ENCODE measurements at regions not wholly inside any gene's neighbourhood (a gene's known extent, or its start where the extent isn't known, plus 50 kb on each side); places are given as distances from the start of the nearest gene placed in this dataset.
"Not testable (repeated sequence)": the region's sequence is repeated elsewhere in the genome, so short reads cannot be mapped to it uniquely, and the experiment has no call there.

DNA sequence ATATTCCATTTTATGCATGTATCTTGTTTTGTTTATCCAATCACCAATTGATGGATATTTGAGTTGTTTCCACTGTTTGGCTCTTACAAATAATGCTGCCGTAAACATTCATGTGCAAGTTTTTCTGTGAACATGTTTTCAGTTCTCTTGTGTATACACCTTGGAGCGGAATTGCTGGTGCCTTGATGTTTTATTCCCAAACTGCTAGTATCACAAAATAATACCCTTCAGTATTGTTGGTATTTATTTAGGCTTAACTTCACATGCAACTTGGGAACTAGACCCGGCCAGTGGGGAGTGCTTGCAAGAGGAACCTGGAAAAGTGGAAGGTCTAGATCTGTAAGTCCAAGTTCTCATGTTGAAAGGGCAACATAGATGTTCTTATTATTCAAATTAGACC is 115.9 kb downstream of the CRYAA start:
- Histone ChIP-seq H3K9me3 (ENCODE audit: control extremely low read depth in 1 of 3, control insufficient read depth in 2 of 3, insufficient read depth in 1 of 3, low read length in 2 of 3) (peaks cover 0 to 5% (median 0%) of the 10 kb centered on the region in 3 donors), H3K79me2 (ENCODE audit: control insufficient read depth, insufficient read depth, low read length) (no peaks in the 10 kb centered on the region), H3K27me3 (replicated peaks in 1 of 4; ENCODE audit: control extremely low read depth in 1 of 4, control insufficient read depth in 3 of 4, insufficient read depth in 4 of 4, low read length in 3 of 4) (no peaks in the 10 kb centered on the region), H3K4me1 (ENCODE audit: control insufficient read depth in 2 of 2, insufficient read depth in 2 of 2, low read length in 2 of 2) (peaks cover 0 to under 1% of the 10 kb centered on the region in 2 donors), H3K9ac (ENCODE audit: low read length) (no peak overlapping the region), H4K20me1 (ENCODE audit: control insufficient read depth, insufficient read depth, low read length, poor library complexity, severe bottlenecking) (no peaks in the 10 kb centered on the region), H3K27ac (ENCODE audit: low read length in 2 of 2) (no peak overlapping the region), H3K36me3 (replicated peaks in 1 of 2; ENCODE audit: control extremely low read depth in 1 of 2, control insufficient read depth in 1 of 2, extremely low read depth in 1 of 2, insufficient read depth in 2 of 2, low read length in 1 of 2) (no peaks in the 10 kb centered on the region), H2AFZ (ENCODE audit: insufficient read depth, low read depth, low read length, poor library complexity, severe bottlenecking) (no peak overlapping the region), H3K4me3 (ENCODE audit: control extremely low read depth in 1 of 5, extremely low read depth in 1 of 5, insufficient read depth in 1 of 5, low read depth in 2 of 5, low read length in 4 of 5) (no peak overlapping the region), H3K4me2 (replicated peaks; ENCODE audit: low read depth, low read length, poor library complexity, severe bottlenecking) (no peak overlapping the region)
- Mint-ChIP-seq H3K27me3 (no peaks in the 10 kb centered on the region), H3K9me3 (ENCODE audit: insufficient read depth) (peaks cover 2% of the 10 kb centered on the region), H3K4me3 (no peak overlapping the region), H3K27ac (no peak overlapping the region), H3K4me1 (peaks cover 6% of the 10 kb centered on the region)
- intact Hi-C loops (cut with micrococcal nuclease) = no loop called here
- no CpG with 5 or more reads among the region's 3 CpGs for WGBS (ENCODE audit: insufficient coverage)
- ATAC-seq (ENCODE audit: low read depth) = no peak
- TF ChIP-seq, protein P1, sequence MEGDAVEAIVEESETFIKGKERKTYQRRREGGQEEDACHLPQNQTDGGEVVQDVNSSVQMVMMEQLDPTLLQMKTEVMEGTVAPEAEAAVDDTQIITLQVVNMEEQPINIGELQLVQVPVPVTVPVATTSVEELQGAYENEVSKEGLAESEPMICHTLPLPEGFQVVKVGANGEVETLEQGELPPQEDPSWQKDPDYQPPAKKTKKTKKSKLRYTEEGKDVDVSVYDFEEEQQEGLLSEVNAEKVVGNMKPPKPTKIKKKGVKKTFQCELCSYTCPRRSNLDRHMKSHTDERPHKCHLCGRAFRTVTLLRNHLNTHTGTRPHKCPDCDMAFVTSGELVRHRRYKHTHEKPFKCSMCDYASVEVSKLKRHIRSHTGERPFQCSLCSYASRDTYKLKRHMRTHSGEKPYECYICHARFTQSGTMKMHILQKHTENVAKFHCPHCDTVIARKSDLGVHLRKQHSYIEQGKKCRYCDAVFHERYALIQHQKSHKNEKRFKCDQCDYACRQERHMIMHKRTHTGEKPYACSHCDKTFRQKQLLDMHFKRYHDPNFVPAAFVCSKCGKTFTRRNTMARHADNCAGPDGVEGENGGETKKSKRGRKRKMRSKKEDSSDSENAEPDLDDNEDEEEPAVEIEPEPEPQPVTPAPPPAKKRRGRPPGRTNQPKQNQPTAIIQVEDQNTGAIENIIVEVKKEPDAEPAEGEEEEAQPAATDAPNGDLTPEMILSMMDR (IDR thresholded peaks at IDR 0.05) = no peak
- no peak for TF ChIP-seq EZH2 (IDR thresholded peaks at IDR 0.05; ENCODE audit: borderline replicate concordance, insufficient read depth, low read depth, low read length, poor library complexity, severe bottlenecking)
- POLR2A ChIA-PET = no interaction called here
- CTCF ChIA-PET = no interaction called here
- no peak for DNase-seq

DNA sequence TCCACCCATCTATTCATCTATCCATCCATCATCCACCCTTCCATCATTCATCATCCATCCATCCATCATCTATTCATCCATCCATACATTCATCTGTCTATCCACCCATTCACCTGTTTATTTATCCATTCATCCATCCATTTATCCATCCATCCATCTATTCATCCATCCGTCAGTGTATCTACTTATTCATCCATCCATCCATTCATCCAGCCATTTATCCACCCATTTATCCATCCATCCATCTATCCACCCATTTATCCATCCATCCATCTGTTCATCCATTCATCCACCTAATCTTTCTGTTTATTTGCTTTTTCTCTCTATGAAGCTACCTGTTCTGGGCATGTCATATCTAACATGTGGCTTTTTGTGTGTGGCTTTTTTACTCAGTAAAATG is 115.4 kb downstream of the CRYAA start:
- Histone ChIP-seq H3K27ac (ENCODE audit: low read length in 2 of 2) (no peak overlapping the region), H3K27me3 (replicated peaks in 1 of 4; ENCODE audit: control extremely low read depth in 1 of 4, control insufficient read depth in 3 of 4, insufficient read depth in 4 of 4, low read length in 3 of 4) (no peaks in the 10 kb centered on the region), H4K20me1 (ENCODE audit: control insufficient read depth, insufficient read depth, low read length, poor library complexity, severe bottlenecking) (no peaks in the 10 kb centered on the region), H3K4me3 (ENCODE audit: control extremely low read depth in 1 of 5, extremely low read depth in 1 of 5, insufficient read depth in 1 of 5, low read depth in 2 of 5, low read length in 4 of 5) (no peak overlapping the region), H3K36me3 (replicated peaks in 1 of 2; ENCODE audit: control extremely low read depth in 1 of 2, control insufficient read depth in 1 of 2, extremely low read depth in 1 of 2, insufficient read depth in 2 of 2, low read length in 1 of 2) (no peaks in the 10 kb centered on the region), H3K79me2 (ENCODE audit: control insufficient read depth, insufficient read depth, low read length) (no peaks in the 10 kb centered on the region), H2AFZ (ENCODE audit: insufficient read depth, low read depth, low read length, poor library complexity, severe bottlenecking) (no peak overlapping the region), H3K9me3 (ENCODE audit: control extremely low read depth in 1 of 3, control insufficient read depth in 2 of 3, insufficient read depth in 1 of 3, low read length in 2 of 3) (peaks cover 0 to 3% (median 0%) of the 10 kb centered on the region in 3 donors), H3K9ac (ENCODE audit: low read length) (no peak overlapping the region), H3K4me1 (ENCODE audit: control insufficient read depth in 2 of 2, insufficient read depth in 2 of 2, low read length in 2 of 2) (no peaks in the 10 kb centered on the region), H3K4me2 (replicated peaks; ENCODE audit: low read depth, low read length, poor library complexity, severe bottlenecking) (no peak overlapping the region)
- intact Hi-C loops (cut with micrococcal nuclease) = no loop called here
- POLR2A ChIA-PET = no interaction called here
- peaks cover 4% of the 10 kb centered on the region for H3K4me1 Mint-ChIP-seq
- H3K27ac Mint-ChIP-seq = no peak overlapping the region
- CTCF ChIA-PET = no interaction called here
- TF ChIP-seq EZH2 (IDR thresholded peaks at IDR 0.05; ENCODE audit: borderline replicate concordance, insufficient read depth, low read depth, low read length, poor library complexity, severe bottlenecking) = no peak
- TF ChIP-seq, protein P1 (IDR thresholded peaks at IDR 0.05) = no peak
- DNase-seq (no peak), ATAC-seq (ENCODE audit: low read depth) (no peak)
- peaks cover 1% of the 10 kb centered on the region for H3K27me3 Mint-ChIP-seq
- 92% methylated on average over 1 of the region's 1 CpG for WGBS (ENCODE audit: insufficient coverage)
- no peak overlapping the region for H3K4me3 Mint-ChIP-seq
- peaks cover under 1% of the 10 kb centered on the region for H3K9me3 Mint-ChIP-seq (ENCODE audit: insufficient read depth)

DNA sequence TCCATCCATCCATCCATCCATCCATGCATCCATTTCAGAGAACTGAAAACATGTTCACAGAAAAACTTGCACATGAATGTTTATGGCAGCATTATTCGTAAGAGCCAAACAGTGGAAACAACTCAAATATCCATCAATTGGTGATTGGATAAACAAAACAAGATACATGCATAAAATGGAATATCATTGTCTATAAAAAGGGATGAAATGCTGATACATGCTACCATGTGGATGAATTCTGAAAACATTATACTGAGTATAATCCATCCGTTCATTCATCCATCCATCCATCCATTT is 115.1 kb downstream of the CRYAA start:
- H3K79me2 ChIP-seq (ENCODE audit: control insufficient read depth, insufficient read depth, low read length); H3K4me1 ChIP-seq (ENCODE audit: control insufficient read depth in 2 of 2, insufficient read depth in 2 of 2, low read length in 2 of 2); POLR2A ChIA-PET; H3K4me3 Mint-ChIP-seq; H3K27ac ChIP-seq (ENCODE audit: low read length in 2 of 2); intact Hi-C loops (cut with micrococcal nuclease); CTCF ChIA-PET; H3K36me3 ChIP-seq (replicated peaks in 1 of 2; ENCODE audit: control extremely low read depth in 1 of 2, control insufficient read depth in 1 of 2, extremely low read depth in 1 of 2, insufficient read depth in 2 of 2, low read length in 1 of 2); ATAC-seq (ENCODE audit: low read depth); H2AFZ ChIP-seq (ENCODE audit: insufficient read depth, low read depth, low read length, poor library complexity, severe bottlenecking); H3K27me3 Mint-ChIP-seq; H3K4me2 ChIP-seq (replicated peaks; ENCODE audit: low read depth, low read length, poor library complexity, severe bottlenecking); H3K9me3 Mint-ChIP-seq (ENCODE audit: insufficient read depth); DNase-seq; H3K27me3 ChIP-seq (replicated peaks in 1 of 4; ENCODE audit: control extremely low read depth in 1 of 4, control insufficient read depth in 3 of 4, insufficient read depth in 4 of 4, low read length in 3 of 4); H4K20me1 ChIP-seq (ENCODE audit: control insufficient read depth, insufficient read depth, low read length, poor library complexity, severe bottlenecking); H3K27ac Mint-ChIP-seq; H3K9ac ChIP-seq (ENCODE audit: low read length); H3K9me3 ChIP-seq (ENCODE audit: control extremely low read depth in 1 of 3, control insufficient read depth in 2 of 3, insufficient read depth in 1 of 3, low read length in 2 of 3); H3K4me3 ChIP-seq (ENCODE audit: control extremely low read depth in 1 of 5, extremely low read depth in 1 of 5, insufficient read depth in 1 of 5, low read depth in 2 of 5, low read length in 4 of 5); H3K4me1 Mint-ChIP-seq: not testable (repeated sequence)
- WGBS (ENCODE audit: insufficient coverage) = no CpG with 5 or more reads among the region's 2 CpGs

Measured in B cell (primary cell).